ENCODE measurements at regions not wholly inside any gene's neighbourhood (a gene's known extent, or its start where the extent isn't known, plus 50 kb on each side); places are given as distances from the start of the nearest gene placed in this dataset.

DNA sequence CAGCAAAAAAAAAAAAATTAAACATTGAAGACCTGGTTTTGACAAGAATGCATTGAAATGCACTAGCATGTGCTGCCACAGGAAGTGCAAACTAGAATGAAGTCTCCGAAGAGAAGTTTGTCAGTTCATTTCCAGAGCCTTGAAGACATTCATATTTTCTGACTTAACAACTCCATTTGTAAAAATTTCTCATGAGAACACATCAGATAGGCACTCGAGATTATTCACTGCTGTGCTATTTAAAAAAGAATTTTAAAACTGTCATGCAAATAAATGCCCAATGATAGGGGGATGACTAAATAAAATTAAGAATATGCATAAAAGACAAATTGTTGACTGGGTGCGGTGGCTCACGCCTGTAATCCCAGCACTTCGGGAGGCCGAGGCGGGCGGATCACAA lies 394.6 kb upstream of the JARID2 start:
- no peaks in the 10 kb centered on the region for H3K9me3 ChIP-seq (ENCODE audit: control extremely low read depth in 1 of 5, control insufficient read depth in 4 of 5, insufficient read depth in 2 of 5, low read depth in 1 of 5, low read length in 4 of 5)
- H3K27ac ChIP-seq (ENCODE audit: insufficient read depth in 1 of 2, low read depth in 1 of 2, low read length in 2 of 2, poor library complexity in 1 of 2, severe bottlenecking in 2 of 2), result no peak overlapping the region
- H3K4me1 ChIP-seq (ENCODE audit: control extremely low read depth in 1 of 4, control insufficient read depth in 4 of 4, insufficient read depth in 4 of 4, low read length in 3 of 4), result no peaks in the 10 kb centered on the region
- no peak for DNase-seq
- CTCF ChIA-PET, result no interaction called here
- H3K27me3 ChIP-seq (replicated peaks in 2 of 5; ENCODE audit: control insufficient read depth in 4 of 5, insufficient read depth in 5 of 5, low read length in 4 of 5), result no peaks in the 10 kb centered on the region
- POLR2A ChIA-PET, result no interaction called here
- no peaks in the 10 kb centered on the region for H3K36me3 ChIP-seq (ENCODE audit: control insufficient read depth in 4 of 4, insufficient read depth in 4 of 4, low read length in 3 of 4)
- H3K4me3 ChIP-seq (ENCODE audit: control insufficient read depth in 1 of 7, extremely low read depth in 1 of 7, insufficient read depth in 4 of 7, low read depth in 2 of 7, low read length in 6 of 7), result no peak overlapping the region
- WGBS (ENCODE audit: insufficient coverage), result 86% methylated on average over 1 of the region's 8 CpGs

DNA sequence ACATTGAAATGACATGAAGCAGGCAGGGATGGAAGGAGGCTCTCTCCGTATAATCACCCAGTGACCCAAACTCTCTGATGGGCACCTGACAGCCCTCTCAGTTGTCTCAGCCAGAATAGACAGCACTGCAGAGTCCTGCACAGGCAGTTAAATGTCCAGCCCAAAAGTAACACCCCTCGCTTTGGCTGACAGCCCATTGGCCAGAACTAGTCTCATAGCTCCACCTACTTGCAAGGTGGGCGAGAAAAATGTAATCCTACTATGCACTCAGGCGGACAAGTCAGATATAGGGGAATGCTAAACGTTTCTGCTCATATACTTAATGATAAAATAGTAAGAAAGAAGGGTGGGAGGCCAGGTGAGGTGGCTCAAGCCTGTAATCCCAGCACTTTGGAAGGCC lies 393.5 kb upstream of the JARID2 start:
- ChIA-PET CTCF (no interaction called here), POLR2A (no interaction called here)
- Histone ChIP-seq H3K27me3 (replicated peaks in 2 of 5; ENCODE audit: control insufficient read depth in 4 of 5, insufficient read depth in 5 of 5, low read length in 4 of 5) (no peaks in the 10 kb centered on the region), H3K4me3 (ENCODE audit: control insufficient read depth in 1 of 7, extremely low read depth in 1 of 7, insufficient read depth in 4 of 7, low read depth in 2 of 7, low read length in 6 of 7) (no peak overlapping the region), H3K4me1 (ENCODE audit: control extremely low read depth in 1 of 4, control insufficient read depth in 4 of 4, insufficient read depth in 4 of 4, low read length in 3 of 4) (peaks cover 0 to 7% (median 6%) of the 10 kb centered on the region in 4 experiments), H3K27ac (ENCODE audit: insufficient read depth in 1 of 2, low read depth in 1 of 2, low read length in 2 of 2, poor library complexity in 1 of 2, severe bottlenecking in 2 of 2) (no peak overlapping the region), H3K36me3 (ENCODE audit: control insufficient read depth in 4 of 4, insufficient read depth in 4 of 4, low read length in 3 of 4) (no peaks in the 10 kb centered on the region), H3K9me3 (ENCODE audit: control extremely low read depth in 1 of 5, control insufficient read depth in 4 of 5, insufficient read depth in 2 of 5, low read depth in 1 of 5, low read length in 4 of 5) (no peaks in the 10 kb centered on the region)
- WGBS (ENCODE audit: insufficient coverage), result 100% methylated on average over 2 of the region's 5 CpGs
- DNase-seq, result no peak

DNA sequence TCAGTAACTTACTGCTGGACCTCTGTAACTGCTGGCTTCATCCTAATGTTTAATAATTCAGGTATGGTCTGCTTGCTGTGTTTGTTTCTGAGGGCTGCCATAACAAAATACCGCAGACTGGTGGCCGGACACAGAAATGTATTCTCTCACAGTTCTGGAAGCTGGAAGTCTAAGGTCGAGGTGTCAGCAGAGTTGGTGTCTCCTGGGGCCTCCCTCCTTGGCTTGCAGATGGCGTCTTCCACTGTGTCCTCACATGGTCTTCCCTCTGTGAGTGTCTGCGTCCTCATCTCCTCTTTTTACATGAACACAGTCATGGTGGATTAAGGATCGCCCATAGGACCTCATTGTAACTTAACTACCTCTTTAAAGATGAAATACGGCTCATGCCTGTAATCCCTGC lies 389.7 kb upstream of the JARID2 start:
- Histone ChIP-seq H3K9me3 (ENCODE audit: control extremely low read depth in 1 of 5, control insufficient read depth in 4 of 5, insufficient read depth in 2 of 5, low read depth in 1 of 5, low read length in 4 of 5) (no peaks in the 10 kb centered on the region), H3K36me3 (ENCODE audit: control insufficient read depth in 4 of 4, insufficient read depth in 4 of 4, low read length in 3 of 4) (no peaks in the 10 kb centered on the region), H3K27ac (ENCODE audit: insufficient read depth in 1 of 2, low read depth in 1 of 2, low read length in 2 of 2, poor library complexity in 1 of 2, severe bottlenecking in 2 of 2) (no peak overlapping the region), H3K4me1 (ENCODE audit: control extremely low read depth in 1 of 4, control insufficient read depth in 4 of 4, insufficient read depth in 4 of 4, low read length in 3 of 4) (peaks cover 9 to 19% (median 15%) of the 10 kb centered on the region in 4 experiments), H3K4me3 (ENCODE audit: control insufficient read depth in 1 of 7, extremely low read depth in 1 of 7, insufficient read depth in 4 of 7, low read depth in 2 of 7, low read length in 6 of 7) (no peak overlapping the region), H3K27me3 (replicated peaks in 2 of 5; ENCODE audit: control insufficient read depth in 4 of 5, insufficient read depth in 5 of 5, low read length in 4 of 5) (no peaks in the 10 kb centered on the region)
- ChIA-PET POLR2A (no interaction called here), CTCF (no interaction called here)
- 97% methylated on average over 7 of the region's 7 CpGs for WGBS (ENCODE audit: insufficient coverage)
- no peak for DNase-seq

DNA sequence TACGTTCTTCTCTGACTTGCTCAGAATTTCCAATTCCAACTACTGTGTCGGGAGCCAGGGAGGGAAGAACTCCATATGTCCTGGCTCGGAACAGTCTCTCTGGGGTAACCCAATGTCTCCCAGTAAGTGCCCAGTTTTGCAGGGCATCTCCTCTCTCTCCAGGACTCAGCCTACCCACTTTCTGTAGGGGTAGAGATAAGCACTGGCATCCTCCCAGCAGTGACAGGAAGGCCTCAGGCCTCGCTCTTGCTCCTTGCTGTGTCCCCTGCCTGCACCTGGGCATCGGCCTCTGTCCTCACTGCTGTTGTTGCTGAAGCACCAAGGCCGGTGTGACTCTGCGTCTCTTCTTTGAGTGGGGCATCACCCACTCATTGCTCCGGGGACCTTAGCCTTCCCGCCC lies 388.9 kb upstream of the JARID2 start:
- POLR2A ChIA-PET, result no interaction called here
- Histone ChIP-seq H3K4me1 (ENCODE audit: control extremely low read depth in 1 of 4, control insufficient read depth in 4 of 4, insufficient read depth in 4 of 4, low read length in 3 of 4) (peaks cover 9 to 25% (median 18%) of the 10 kb centered on the region in 4 experiments), H3K27ac (ENCODE audit: insufficient read depth in 1 of 2, low read depth in 1 of 2, low read length in 2 of 2, poor library complexity in 1 of 2, severe bottlenecking in 2 of 2) (no peak overlapping the region), H3K4me3 (ENCODE audit: control insufficient read depth in 1 of 7, extremely low read depth in 1 of 7, insufficient read depth in 4 of 7, low read depth in 2 of 7, low read length in 6 of 7) (peak overlapping the region in 2 of 7 experiments; percentile 27 to 62), H3K27me3 (replicated peaks in 2 of 5; ENCODE audit: control insufficient read depth in 4 of 5, insufficient read depth in 5 of 5, low read length in 4 of 5) (no peaks in the 10 kb centered on the region), H3K9me3 (ENCODE audit: control extremely low read depth in 1 of 5, control insufficient read depth in 4 of 5, insufficient read depth in 2 of 5, low read depth in 1 of 5, low read length in 4 of 5) (no peaks in the 10 kb centered on the region), H3K36me3 (ENCODE audit: control insufficient read depth in 4 of 4, insufficient read depth in 4 of 4, low read length in 3 of 4) (no peaks in the 10 kb centered on the region)
- peak in 2 of 3 donors; percentile 16 to 35 for DNase-seq
- CTCF ChIA-PET, result interaction anchor here (0.6 kb wide), 1 partner anchor 834 kb away, joined by 3 read pairs; no protein-coding TSS in a partner anchor
- whole genome bisulfite sequencing (ENCODE audit: insufficient coverage), result 94% methylated on average over 6 of the region's 9 CpGs

DNA sequence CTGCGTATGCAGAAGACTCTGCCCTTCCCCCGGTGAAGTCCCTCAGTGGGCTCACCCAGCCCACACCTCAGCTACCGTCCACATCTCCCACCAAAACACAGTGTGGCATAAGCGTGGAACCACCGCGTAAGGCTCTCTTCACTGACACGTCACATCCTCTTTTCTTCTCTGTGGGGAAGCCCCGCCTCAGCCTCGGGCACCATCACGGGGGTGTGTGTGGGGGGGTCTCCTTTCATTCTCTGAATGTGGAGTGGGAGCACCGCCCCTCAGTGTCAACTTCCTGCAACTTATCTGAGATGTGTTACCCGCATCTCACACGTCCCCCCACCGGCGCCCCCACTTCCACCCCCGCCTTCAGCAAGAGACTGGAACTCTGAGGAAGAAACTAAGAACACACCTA lies 388.4 kb upstream of the JARID2 start:
- Histone ChIP-seq H3K27ac (ENCODE audit: insufficient read depth in 1 of 2, low read depth in 1 of 2, low read length in 2 of 2, poor library complexity in 1 of 2, severe bottlenecking in 2 of 2) (no peak overlapping the region), H3K27me3 (replicated peaks in 2 of 5; ENCODE audit: control insufficient read depth in 4 of 5, insufficient read depth in 5 of 5, low read length in 4 of 5) (no peaks in the 10 kb centered on the region), H3K4me3 (ENCODE audit: control insufficient read depth in 1 of 7, extremely low read depth in 1 of 7, insufficient read depth in 4 of 7, low read depth in 2 of 7, low read length in 6 of 7) (peak overlapping the region in 5 of 7 experiments; percentile 8 to 62 (median 27)), H3K36me3 (ENCODE audit: control insufficient read depth in 4 of 4, insufficient read depth in 4 of 4, low read length in 3 of 4) (no peaks in the 10 kb centered on the region), H3K4me1 (ENCODE audit: control extremely low read depth in 1 of 4, control insufficient read depth in 4 of 4, insufficient read depth in 4 of 4, low read length in 3 of 4) (peaks cover 9 to 25% (median 18%) of the 10 kb centered on the region in 4 experiments), H3K9me3 (ENCODE audit: control extremely low read depth in 1 of 5, control insufficient read depth in 4 of 5, insufficient read depth in 2 of 5, low read depth in 1 of 5, low read length in 4 of 5) (no peaks in the 10 kb centered on the region)
- WGBS (ENCODE audit: insufficient coverage), result no CpG with 5 or more reads among the region's 16 CpGs
- POLR2A ChIA-PET, result no interaction called here
- peak; percentile 77 to 94 (median 93) for DNase-seq
- CTCF ChIA-PET, result interaction anchor here (0.6 kb wide), 1 partner anchor 834 kb away, joined by 3 read pairs; no protein-coding TSS in a partner anchor

DNA sequence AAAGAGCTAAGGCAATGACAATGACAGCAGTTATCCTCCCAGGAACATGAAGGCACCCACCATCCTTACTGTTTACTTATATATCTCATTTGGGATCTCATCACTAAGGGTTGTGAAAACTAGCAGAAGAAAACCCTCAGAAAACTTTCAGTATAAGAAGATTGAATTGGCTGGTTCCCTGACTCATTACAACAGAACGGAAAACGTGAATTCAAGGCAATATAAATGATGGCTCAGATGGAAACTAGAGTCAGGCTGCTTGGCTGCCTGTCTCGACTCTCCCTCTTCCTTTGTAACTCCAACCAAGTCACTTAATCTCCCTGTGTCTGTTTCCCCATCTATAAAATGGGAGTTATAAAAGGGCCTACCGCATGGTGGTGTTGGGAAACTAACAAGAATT lies 387.1 kb upstream of the JARID2 start:
- Histone ChIP-seq H3K27ac (ENCODE audit: insufficient read depth in 1 of 2, low read depth in 1 of 2, low read length in 2 of 2, poor library complexity in 1 of 2, severe bottlenecking in 2 of 2) (no peak overlapping the region), H3K4me3 (ENCODE audit: control insufficient read depth in 1 of 7, extremely low read depth in 1 of 7, insufficient read depth in 4 of 7, low read depth in 2 of 7, low read length in 6 of 7) (no peak overlapping the region), H3K4me1 (ENCODE audit: control extremely low read depth in 1 of 4, control insufficient read depth in 4 of 4, insufficient read depth in 4 of 4, low read length in 3 of 4) (peaks cover 9 to 25% (median 18%) of the 10 kb centered on the region in 4 experiments), H3K9me3 (ENCODE audit: control extremely low read depth in 1 of 5, control insufficient read depth in 4 of 5, insufficient read depth in 2 of 5, low read depth in 1 of 5, low read length in 4 of 5) (no peaks in the 10 kb centered on the region), H3K27me3 (replicated peaks in 2 of 5; ENCODE audit: control insufficient read depth in 4 of 5, insufficient read depth in 5 of 5, low read length in 4 of 5) (no peaks in the 10 kb centered on the region), H3K36me3 (ENCODE audit: control insufficient read depth in 4 of 4, insufficient read depth in 4 of 4, low read length in 3 of 4) (no peaks in the 10 kb centered on the region)
- DNase-seq, result no peak
- ChIA-PET POLR2A (no interaction called here), CTCF (no interaction called here)
- WGBS (ENCODE audit: insufficient coverage), result 100% methylated on average over 1 of the region's 4 CpGs

DNA sequence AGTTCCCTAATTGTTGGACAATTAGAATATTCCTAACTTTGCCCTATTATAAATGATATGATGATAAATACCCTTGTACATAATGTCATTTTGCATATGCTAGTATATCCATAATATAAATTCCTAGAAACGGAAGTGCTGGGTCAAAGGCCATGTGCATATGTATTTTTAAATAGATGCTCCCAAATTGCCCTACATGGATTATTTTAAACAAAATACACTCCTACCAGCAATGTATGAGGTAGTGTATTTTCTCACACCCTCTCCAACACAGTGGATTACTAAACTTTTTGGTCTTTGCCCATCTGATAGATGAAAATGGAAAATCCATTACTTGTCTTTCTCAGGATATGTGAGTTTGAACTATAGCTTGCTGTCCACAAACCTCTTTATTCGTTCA lies 385.1 kb upstream of the JARID2 start:
- CTCF ChIA-PET, result interaction anchor here (0.7 to 1.7 kb wide), 2 partner anchors 11 to 16 kb away, joined by 3 to 5 read pairs; no protein-coding TSS in a partner anchor
- 86% methylated on average over 1 of the region's 2 CpGs for WGBS (ENCODE audit: insufficient coverage)

More for the DNA sequence above, 385.1 kb upstream of the JARID2 start:
- peaks cover 14 to 38% (median 22%) of the 10 kb centered on the region in 4 experiments for H3K4me1 ChIP-seq (ENCODE audit: control extremely low read depth in 1 of 4, control insufficient read depth in 4 of 4, insufficient read depth in 4 of 4, low read length in 3 of 4)
- no peak overlapping the region for H3K27ac ChIP-seq (ENCODE audit: insufficient read depth in 1 of 2, low read depth in 1 of 2, low read length in 2 of 2, poor library complexity in 1 of 2, severe bottlenecking in 2 of 2)
- no peaks in the 10 kb centered on the region for H3K27me3 ChIP-seq (replicated peaks in 2 of 5; ENCODE audit: control insufficient read depth in 4 of 5, insufficient read depth in 5 of 5, low read length in 4 of 5)
- no peak for DNase-seq
- no peaks in the 10 kb centered on the region for H3K36me3 ChIP-seq (ENCODE audit: control insufficient read depth in 4 of 4, insufficient read depth in 4 of 4, low read length in 3 of 4)
- no peaks in the 10 kb centered on the region for H3K9me3 ChIP-seq (ENCODE audit: control extremely low read depth in 1 of 5, control insufficient read depth in 4 of 5, insufficient read depth in 2 of 5, low read depth in 1 of 5, low read length in 4 of 5)
- POLR2A ChIA-PET, result no interaction called here
- no peak overlapping the region for H3K4me3 ChIP-seq (ENCODE audit: control insufficient read depth in 1 of 7, extremely low read depth in 1 of 7, insufficient read depth in 4 of 7, low read depth in 2 of 7, low read length in 6 of 7)

Data from common myeloid progenitor, CD34-positive (primary cell).